NOMO-1 treated with dmso at 0.1 percent for 144 hours (cell line): ENCODE measurements at regions not wholly inside any gene's neighbourhood (a gene's known extent, or its start where the extent isn't known, plus 50 kb on each side); places are given as distances from the start of the nearest gene placed in this dataset.

ENCODE experiments used
- DNase-seq: peaks from one replicate; lab custom pipeline; 2025; ENCODE audit not compliant: unreplicated experiment; lab: John Stamatoyannopoulos, UW

GRCh38 chr2:8049176-8049575, 632.7 kb upstream of the ID2 start:
- DNase-seq, result no peak

GRCh38 chr2:8049851-8050571, 631.8 kb upstream of the ID2 start:
- DNase-seq, result no peak

DNA sequence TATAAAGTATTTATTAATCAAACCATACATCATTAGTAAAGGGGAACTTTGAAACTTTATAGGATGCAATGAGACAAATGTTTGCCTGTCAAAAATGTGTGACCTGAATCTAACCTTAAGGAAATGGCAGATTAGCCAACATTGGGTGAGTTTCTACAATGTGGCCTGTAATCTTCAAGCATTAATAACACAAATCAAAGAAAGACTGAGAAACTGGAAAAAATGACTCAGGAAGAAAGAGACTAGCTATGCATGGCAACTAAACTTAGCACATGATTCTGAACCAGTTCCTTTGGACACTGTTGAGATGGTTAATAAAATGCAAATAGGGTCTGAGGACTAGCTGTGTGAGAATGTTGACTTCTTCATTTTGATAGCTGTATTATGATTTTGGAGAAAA, 628.6 kb upstream of the ID2 start:
- no peak for DNase-seq

GRCh38 chr2:8054070-8054469, 627.8 kb upstream of the ID2 start:
- DNase-seq, result no peak

- peak; percentile 73 for DNase-seq
Observed at GRCh38 chr2:8058652-8059051, 623.2 kb upstream of the ID2 start.

GRCh38 chr2:8059255-8059654, 622.6 kb upstream of the ID2 start:
- no peak for DNase-seq

DNA sequence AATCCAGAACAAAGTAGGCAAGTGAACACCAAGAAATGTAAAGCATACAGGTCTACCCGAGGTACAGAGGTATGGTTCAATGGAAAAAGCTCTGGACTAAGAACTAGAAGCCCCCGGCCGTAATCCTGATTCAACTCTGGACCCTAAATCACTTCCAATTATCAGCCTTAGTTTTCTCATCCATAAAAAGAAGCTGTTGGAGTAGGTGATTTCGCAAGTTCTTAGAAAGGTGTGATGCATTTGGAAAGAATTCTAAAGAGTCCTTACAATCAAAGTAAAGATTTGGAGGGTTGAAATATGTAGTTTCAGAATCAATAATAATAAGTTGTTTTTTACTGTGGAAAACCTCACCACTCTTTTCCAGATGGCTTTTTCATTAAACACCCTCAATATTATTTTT, 622.1 kb upstream of the ID2 start:
- DNase-seq, result no peak

GRCh38 chr2:8061219-8061618, 620.6 kb upstream of the ID2 start:
- DNase-seq, result peak; percentile 56

- DNase-seq, result no peak
Observed at GRCh38 chr2:8064603-8065002, 617.3 kb upstream of the ID2 start.

- no peak for DNase-seq
Observed at GRCh38 chr2:8065191-8065590, 616.7 kb upstream of the ID2 start.

DNA sequence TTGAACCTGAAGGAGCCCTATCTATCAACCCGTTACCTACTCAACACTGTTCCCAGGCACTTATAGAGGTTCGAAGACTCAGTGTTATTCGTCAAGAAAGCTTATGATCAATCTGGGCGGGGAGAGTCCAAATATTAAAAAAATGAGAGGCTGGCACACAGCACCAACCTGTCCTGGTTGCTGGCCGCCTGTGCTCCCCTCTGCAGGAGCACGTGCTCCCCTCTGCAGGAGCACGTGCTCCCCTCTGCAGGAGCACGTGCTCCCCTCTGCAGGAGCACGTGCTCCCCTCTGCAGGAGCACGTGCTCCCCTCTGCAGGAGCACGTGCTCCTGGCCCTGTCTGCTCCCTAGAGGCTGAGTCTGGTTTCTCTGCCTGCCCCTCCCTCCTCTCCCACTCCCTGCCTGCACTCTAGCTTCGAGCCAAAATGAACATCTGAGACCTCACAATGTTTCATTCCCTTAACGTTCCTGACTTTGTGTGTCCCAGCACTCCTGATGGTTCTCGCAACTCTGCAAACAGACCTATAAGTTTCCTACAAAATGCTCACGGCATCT, 614.0 kb upstream of the ID2 start:
- no peak for DNase-seq

DNA sequence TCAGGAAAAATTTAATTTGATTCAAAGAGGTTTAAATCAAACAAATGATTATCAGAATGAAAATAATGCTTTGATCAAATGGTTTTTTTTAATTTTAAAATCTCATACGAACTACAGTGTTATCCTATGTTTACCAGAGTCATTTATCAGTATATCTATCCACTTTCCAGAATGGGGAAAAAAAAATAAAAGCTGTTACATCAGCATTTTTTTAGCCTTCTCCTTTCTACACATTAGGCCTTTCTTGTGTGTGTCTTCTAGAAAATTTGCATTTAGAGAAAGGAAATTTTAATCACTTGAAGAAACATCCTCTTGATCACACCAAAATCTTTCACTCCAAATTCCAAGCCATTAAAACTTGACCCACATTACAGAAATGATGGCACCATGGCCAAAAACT, 608.9 kb upstream of the ID2 start:
- no peak for DNase-seq

DNA sequence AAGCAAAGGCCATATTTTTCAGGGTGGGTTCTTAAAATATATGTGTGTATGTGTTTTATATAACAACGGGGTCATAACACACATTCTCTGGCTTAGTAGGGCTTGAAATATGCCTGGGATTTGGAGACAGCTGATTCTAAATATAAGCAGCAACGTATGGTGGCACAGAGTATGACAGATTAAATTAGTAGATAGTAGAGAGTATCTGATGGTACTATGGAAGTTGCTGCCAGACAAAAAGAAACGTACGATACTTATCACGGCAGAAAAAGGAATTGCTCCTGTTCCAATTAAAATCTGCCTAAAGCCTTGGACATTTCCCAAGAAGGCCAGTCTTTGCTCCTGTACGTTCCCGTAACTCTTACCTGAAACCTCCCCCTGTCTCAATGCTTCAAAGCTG, 607.9 kb upstream of the ID2 start:
- no peak for DNase-seq

DNA sequence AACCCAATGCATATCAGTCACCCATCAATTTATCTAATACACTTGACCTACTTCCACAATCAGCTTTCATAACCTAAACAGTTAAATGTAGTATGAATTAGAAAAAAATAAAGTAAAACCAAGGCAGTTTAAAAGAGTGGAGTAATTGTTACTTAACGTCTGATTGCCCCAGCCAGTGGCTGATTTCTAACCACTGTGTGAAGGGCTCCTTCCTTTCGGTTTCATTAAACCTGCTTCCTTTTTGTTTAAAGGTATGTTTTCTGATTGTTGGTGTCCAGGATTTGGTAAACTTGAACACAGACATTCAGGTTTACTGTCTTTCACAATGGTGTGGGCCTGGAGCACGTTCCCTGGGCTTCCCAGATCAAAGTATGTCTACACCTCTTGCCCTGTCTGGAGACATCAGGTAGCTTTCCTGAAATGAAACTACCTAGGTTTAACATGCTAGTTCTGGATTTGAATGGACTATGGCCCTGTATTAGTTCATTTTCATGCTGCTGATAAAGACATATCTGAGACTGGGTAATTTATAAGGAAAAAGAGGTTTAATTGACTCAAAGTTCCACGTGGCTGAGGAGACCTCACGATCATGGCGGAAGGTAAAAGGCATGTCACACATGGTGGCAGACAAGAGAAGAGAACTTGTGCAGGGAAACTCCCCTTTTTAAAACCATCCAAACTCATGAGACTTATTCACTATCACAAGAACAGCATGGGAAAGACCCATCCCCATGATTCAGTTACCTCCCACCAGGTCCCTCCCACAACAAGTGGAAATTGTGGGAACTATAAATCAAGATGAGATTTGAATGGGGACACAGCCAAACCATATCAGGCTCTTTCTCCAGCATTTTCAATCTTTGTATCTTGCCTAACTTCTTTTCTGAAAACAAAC, 605.2 kb upstream of the ID2 start:
- DNase-seq, result peak; percentile 23

DNA sequence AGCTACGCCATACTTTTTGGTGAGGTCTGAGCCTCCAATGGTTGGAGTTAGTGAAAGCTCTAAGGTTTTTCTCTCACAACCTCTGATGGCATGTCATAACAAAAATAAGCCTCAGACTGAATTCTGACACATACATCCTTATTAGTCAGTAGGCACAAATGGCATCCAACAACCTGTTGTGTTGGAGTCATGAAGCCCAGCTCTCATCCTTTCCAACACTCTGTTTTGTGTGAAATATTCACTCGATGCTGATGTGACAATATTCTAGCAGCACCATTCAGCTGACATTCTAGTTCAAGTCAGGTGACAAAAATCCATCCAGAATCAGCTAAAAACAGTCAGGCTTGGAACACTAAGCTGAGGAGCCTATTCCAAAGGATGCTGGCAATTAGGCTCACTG, 603.2 kb upstream of the ID2 start:
- no peak for DNase-seq

DNA sequence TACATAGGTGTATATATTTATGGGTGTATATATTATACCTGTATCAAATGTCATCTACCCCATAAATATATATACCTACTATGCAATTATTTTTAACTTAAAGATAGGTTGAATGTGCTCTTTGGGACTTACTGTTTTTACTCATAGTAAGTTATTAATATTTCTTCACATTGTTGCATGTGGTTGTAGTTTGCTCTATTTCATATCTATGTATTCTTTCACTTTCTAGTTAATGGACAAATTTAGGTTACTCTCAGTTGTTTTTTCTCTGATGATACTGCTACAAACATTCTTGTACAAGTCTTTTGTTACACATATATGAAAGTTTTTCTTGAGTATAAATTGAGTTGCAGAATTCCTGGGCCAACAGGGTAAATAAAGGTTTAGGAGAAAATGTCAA, 601.8 kb upstream of the ID2 start:
- no peak for DNase-seq

DNA sequence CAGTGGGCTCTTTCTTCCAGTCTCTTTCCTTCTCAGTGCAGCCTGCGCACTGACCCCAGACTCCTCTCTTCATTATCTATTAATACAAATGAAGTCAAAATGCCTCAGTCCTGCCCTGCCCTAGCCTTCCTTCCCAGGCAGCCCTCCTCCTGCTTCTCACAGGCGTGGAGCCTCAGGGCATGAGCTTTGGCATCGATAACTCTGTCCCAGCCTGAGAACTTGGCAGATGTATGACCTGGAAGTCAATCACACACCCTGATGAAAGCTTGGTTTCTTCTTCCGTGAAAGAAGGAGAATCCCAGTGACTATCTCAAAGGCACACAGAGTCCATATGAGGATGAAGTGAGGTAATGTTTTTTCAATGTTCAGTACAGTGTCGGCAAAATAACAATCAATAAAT, 600.7 kb upstream of the ID2 start:
- no peak for DNase-seq

DNA sequence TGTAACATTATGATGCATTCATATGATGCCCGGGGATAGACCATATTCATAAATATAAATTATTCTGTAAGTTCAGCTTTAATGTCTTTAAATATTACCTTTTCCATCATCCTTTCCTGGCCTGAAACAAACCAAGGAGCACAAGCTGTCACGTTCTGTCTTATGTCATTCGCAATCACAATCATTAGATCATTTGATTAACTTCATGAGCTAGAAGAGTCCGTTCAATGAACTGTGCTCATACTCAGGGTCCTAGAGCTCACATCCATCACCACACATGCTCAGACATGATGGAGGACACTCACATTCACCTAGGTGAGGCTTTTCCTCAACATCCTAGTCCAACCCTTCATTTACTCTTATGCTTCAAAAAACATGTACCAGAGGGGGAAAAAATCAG, 599.0 kb upstream of the ID2 start:
- no peak for DNase-seq

DNA sequence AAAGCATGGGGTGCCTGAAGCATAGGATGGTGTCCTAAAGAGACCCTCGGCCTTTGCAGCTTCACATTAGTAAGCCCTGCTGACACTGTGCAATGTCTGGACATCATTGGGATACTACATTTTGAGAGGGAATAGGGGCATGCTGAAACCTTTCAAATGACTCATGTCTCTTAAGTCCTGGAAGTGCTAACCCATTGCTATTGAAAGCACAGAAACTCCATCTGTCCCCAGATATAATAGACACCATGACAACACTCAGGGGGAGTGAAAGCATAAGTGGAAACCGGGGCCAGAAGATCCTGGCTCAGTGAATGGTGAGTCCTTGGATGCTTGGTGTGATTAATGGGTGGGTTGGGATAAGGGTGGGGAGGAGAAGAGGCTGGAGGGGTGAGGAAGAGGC, 595.5 kb upstream of the ID2 start:
- no peak for DNase-seq

DNA sequence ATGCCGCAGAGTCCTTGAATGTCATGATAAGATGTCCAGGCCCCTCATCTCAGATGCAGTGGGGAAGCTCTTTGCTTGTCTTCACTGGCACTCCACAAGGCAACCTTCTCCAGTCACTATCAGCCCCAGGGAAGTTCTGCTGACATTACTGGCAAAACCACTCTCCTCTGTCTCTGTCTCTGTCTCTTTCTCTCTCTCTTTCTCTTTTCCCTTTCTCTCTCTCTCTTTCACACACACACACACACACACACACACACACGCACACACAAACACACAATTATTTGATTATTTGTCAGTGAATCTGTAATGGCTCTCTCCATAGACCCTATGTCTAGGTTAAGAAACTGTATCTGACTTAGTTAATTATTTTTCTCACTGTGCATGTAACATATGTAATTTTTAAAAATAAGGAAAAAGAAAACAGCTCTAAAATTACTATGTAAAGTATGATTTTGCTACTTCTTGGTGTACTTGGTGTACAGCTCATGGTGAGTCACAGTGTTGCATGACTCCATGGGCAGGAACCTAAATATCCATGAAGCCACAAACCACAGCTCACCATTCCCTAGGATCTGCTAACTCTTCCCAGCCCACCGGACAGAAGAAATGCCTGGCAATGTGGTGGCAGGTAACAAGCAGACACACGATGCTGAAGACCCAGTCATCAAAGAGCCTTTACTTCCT, 594.9 kb upstream of the ID2 start:
- DNase-seq, result no peak

DNA sequence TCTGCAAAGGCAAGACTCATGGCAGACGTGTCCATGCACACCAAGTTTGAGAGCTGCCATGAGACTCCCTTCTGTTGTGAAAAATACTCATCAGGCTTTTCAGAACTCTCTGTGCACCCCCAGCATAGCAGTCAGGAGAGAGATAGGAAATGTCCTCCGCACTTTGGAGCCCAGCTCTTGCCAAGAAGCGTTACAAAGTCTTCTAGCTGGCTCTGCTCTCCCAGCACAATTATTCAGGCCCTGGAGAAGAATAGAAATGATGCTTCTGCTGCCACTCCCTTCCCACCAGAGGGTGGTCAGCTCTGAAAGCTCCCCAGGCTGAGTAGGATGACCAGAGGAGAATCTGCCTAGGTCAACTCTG, 594.4 kb upstream of the ID2 start:
- no peak for DNase-seq

DNA sequence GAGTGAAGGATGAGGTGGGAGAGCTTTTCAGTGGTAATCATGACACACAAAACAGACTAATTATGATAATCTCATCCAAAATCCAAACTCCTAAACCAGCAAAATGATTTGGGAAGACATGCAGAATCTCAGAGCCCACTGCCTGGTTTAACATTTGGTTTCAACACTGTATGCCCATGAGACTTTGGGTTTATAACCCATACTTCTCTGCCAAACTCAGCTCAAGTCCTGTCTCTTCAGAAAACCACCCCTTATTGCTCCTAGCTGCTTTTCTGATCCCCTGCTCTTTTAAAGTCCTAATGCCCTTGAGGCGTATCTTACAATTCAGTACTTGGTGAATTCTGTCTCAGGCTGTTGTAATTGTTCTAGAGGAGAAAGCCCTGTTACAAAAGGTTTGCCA, 593.0 kb upstream of the ID2 start:
- no peak for DNase-seq
